IMR-90 (cell line): ENCODE measurements at regions not wholly inside any gene's neighbourhood (a gene's known extent, or its start where the extent isn't known, plus 50 kb on each side); places are given as distances from the start of the nearest gene placed in this dataset.

ENCODE experiments used
- ATAC-seq: fragments of 200-7000 bp; cut with Tn5 transposase; 2 replicates; pipeline ENCODE4 v1.9.1; 2020; ENCODE audit warnings: low read depth, mild to moderate bottlenecking, moderate library complexity
- BruUV-seq: library from RNA; stranded (reverse); fragments of 400-500 nt; replicated peaks from 2 replicates; lab custom pipeline; 2021; lab: Mats Ljungman, UMichigan
- CTCF ChIA-PET: fragments of 300-600 bp; formaldehyde crosslinking; extraction: SDS; loops from one replicate; lab custom pipeline; 2021; ENCODE audit warnings: antibody characterized with exemption; lab: Yijun Ruan, JAX
- POLR2A ChIA-PET: fragments of 300-600 bp; sonication (Branson Sonifier 250); formaldehyde crosslinking; loops from one replicate; lab custom pipeline; 2022; ENCODE audit warnings: antibody characterized with exemption; ENCODE audit not compliant: unreplicated experiment; lab: Charles Lee
- DNase-seq: peaks from one replicate; pipeline ENCODE4 v3.0.0; 2013
- H2AFZ ChIP-seq: replicated peaks from 2 replicates; pipeline ENCODE3; 2013; ENCODE audit warnings: low read length, mild to moderate bottlenecking; ENCODE audit not compliant: poor library complexity
- H2AK5ac ChIP-seq: 2 replicates; pipeline ENCODE4 v1.6.1; 2013; ENCODE audit warnings: low read depth, low read length, inconsistent platforms
- H2AK9ac ChIP-seq: replicated peaks from 2 replicates; pipeline ENCODE3; 2013; ENCODE audit warnings: mild to moderate bottlenecking, low read depth, low read length, moderate library complexity; ENCODE audit not compliant: poor library complexity
- H2BK120ac ChIP-seq: 2 replicates; pipeline ENCODE4 v1.6.1; 2013; ENCODE audit warnings: low read depth, low read length, inconsistent platforms
- H2BK15ac ChIP-seq: 3 replicates; pipeline ENCODE4 v1.6.1; 2013; ENCODE audit warnings: low read depth, low read length, inconsistent platforms
- H2BK20ac ChIP-seq: 2 replicates; pipeline ENCODE4 v1.6.1; 2013; ENCODE audit warnings: low read depth, mild to moderate bottlenecking, inconsistent platforms, low read length, moderate library complexity
- H2BK5ac ChIP-seq: 2 replicates; pipeline ENCODE4 v1.6.1; 2013; ENCODE audit warnings: mild to moderate bottlenecking, low read depth, low read length, inconsistent platforms; ENCODE audit not compliant: poor library complexity, severe bottlenecking
- H3K14ac ChIP-seq: replicated peaks from 2 replicates; pipeline ENCODE4 v1.6.1; 2013; ENCODE audit warnings: low read depth, low read length, inconsistent platforms
- H3K18ac ChIP-seq: 2 replicates; pipeline ENCODE4 v1.6.1; 2013; ENCODE audit warnings: low read depth, low read length, control low read depth
- H3K23ac ChIP-seq: 2 replicates; pipeline ENCODE4 v1.6.1; 2013; ENCODE audit warnings: low read depth, low read length, inconsistent platforms
- H3K27ac ChIP-seq: 2 replicates; pipeline ENCODE4 v1.5.1; 2013; ENCODE audit warnings: mild to moderate bottlenecking, control low read depth, low read length; ENCODE audit not compliant: insufficient read depth
- H3K27me3 ChIP-seq: 2 replicates; pipeline ENCODE4 v1.6.1; 2013; ENCODE audit warnings: low read length; ENCODE audit not compliant: control insufficient read depth, insufficient read depth
- H3K36me3 ChIP-seq: 2 replicates; pipeline ENCODE4 v1.6.1; 2013; ENCODE audit warnings: low read length, mixed read lengths; ENCODE audit not compliant: control insufficient read depth, insufficient read depth
- H3K4ac ChIP-seq: 2 replicates; pipeline ENCODE4 v1.6.1; 2013; ENCODE audit warnings: low read depth, low read length, inconsistent platforms
- H3K4me1 ChIP-seq: 2 replicates; pipeline ENCODE4 v1.6.1; 2013; ENCODE audit warnings: low read length, mixed read lengths; ENCODE audit not compliant: control insufficient read depth, insufficient read depth
- H3K4me2 ChIP-seq: 2 replicates; pipeline ENCODE4 v1.6.1; 2013; ENCODE audit warnings: low read depth, mild to moderate bottlenecking, control low read depth, low read length, moderate library complexity
- H3K4me3 ChIP-seq: 2 replicates; pipeline ENCODE4 v1.5.1; 2013; ENCODE audit warnings: low read depth, mild to moderate bottlenecking, control low read depth, low read length, moderate library complexity; ENCODE audit not compliant: insufficient read depth
- H3K56ac ChIP-seq: 2 replicates; pipeline ENCODE4 v1.6.1; 2013; ENCODE audit warnings: low read length, inconsistent platforms; ENCODE audit not compliant: insufficient read depth; ENCODE audit errors: extremely low read depth
- H3K79me1 ChIP-seq, 2 experiments: 2 replicates each; pipeline ENCODE4 v1.6.1; 2013; ENCODE audit warnings: low read length in 2 of 2, inconsistent platforms in 1 of 2, low read depth in 1 of 2
- H3K9ac ChIP-seq: 2 replicates; pipeline ENCODE4 v1.6.1; 2013; ENCODE audit warnings: low read depth, low read length, control low read depth
- H3K9me1 ChIP-seq: 2 replicates; pipeline ENCODE4 v1.6.1; 2013; ENCODE audit warnings: low read length, inconsistent platforms; ENCODE audit not compliant: insufficient read depth
- H3K9me3 ChIP-seq: 2 replicates; pipeline ENCODE4 v1.6.1; 2013; ENCODE audit warnings: low read length; ENCODE audit not compliant: control insufficient read depth, insufficient read depth
- H4K20me1 ChIP-seq: 2 replicates; pipeline ENCODE4 v1.6.1; 2013; ENCODE audit warnings: low read length, inconsistent platforms; ENCODE audit not compliant: insufficient read depth
- H4K5ac ChIP-seq: 2 replicates; pipeline ENCODE4 v1.6.1; 2013; ENCODE audit warnings: mild to moderate bottlenecking, low read depth, low read length, control low read depth
- H4K8ac ChIP-seq, 2 experiments: 2 replicates each; pipeline ENCODE4 v1.6.1; 2013; ENCODE audit warnings: low read depth in 2 of 2, low read length in 2 of 2, control low read depth in 1 of 2, inconsistent platforms in 1 of 2
- H4K91ac ChIP-seq: 2 replicates; pipeline ENCODE4 v1.6.1; 2013; ENCODE audit warnings: low read depth, low read length, inconsistent platforms; ENCODE audit not compliant: insufficient read depth
- BHLHE40 ChIP-seq: fragments of 150-350 bp; IDR thresholded peaks from 2 replicates; pipeline ENCODE4 v1.6.1; 2016; ENCODE audit warnings: mild to moderate bottlenecking, low read depth, low read length
- CEBPB ChIP-seq: IDR thresholded peaks from 2 replicates; pipeline ENCODE4 v1.6.1; 2012; ENCODE audit warnings: low read depth, low read length, improper control_type of control experiment
- CHD1 ChIP-seq: IDR thresholded peaks from 2 replicates; pipeline ENCODE4 v1.6.1; 2012; ENCODE audit warnings: low read depth, low read length, improper control_type of control experiment
- CTCF ChIP-seq: conservative IDR thresholded peaks from 2 replicates; pipeline ENCODE4 v1.5.1; 2012; ENCODE audit warnings: mild to moderate bottlenecking, low read depth, low read length, improper control_type of control experiment
- ELK1 ChIP-seq: fragments of 150-350 bp; IDR thresholded peaks from 2 replicates; pipeline ENCODE4 v1.6.1; 2016; ENCODE audit warnings: low read depth, mild to moderate bottlenecking, low read length, moderate library complexity, borderline replicate concordance
- FOS ChIP-seq: fragments of 150-350 bp; IDR thresholded peaks from 2 replicates; pipeline ENCODE4 v1.6.1; 2016; ENCODE audit warnings: low read depth, low read length
- MAFK ChIP-seq: IDR thresholded peaks from 2 replicates; pipeline ENCODE4 v1.6.1; 2012; ENCODE audit warnings: low read depth, low read length, improper control_type of control experiment
- MAZ ChIP-seq: IDR thresholded peaks from 2 replicates; pipeline ENCODE4 v1.6.1; 2012; ENCODE audit warnings: low read depth, mild to moderate bottlenecking, low read length, improper control_type of control experiment, moderate library complexity, borderline replicate concordance
- MXI1 ChIP-seq: IDR thresholded peaks from 2 replicates; pipeline ENCODE4 v1.6.1; 2012; ENCODE audit warnings: low read depth, mild to moderate bottlenecking, low read length, moderate library complexity, borderline replicate concordance
- NFE2L2 ChIP-seq: fragments of 150-350 bp; IDR thresholded peaks from 2 replicates; pipeline ENCODE4 v1.6.1; 2016; ENCODE audit warnings: low read depth, mild to moderate bottlenecking, low read length
- POLR2A ChIP-seq: IDR thresholded peaks from 2 replicates; pipeline ENCODE4 v1.6.1; 2012; ENCODE audit warnings: mild to moderate bottlenecking, low read depth, low read length
- RAD21 ChIP-seq: IDR thresholded peaks from 2 replicates; pipeline ENCODE4 v1.6.1; 2012; ENCODE audit warnings: low read length, improper control_type of control experiment
- RCOR1 ChIP-seq: IDR thresholded peaks from 2 replicates; pipeline ENCODE4 v1.6.1; 2012; ENCODE audit warnings: mild to moderate bottlenecking, low read length, improper control_type of control experiment; ENCODE audit not compliant: insufficient replicate concordance
- RFX5 ChIP-seq: IDR thresholded peaks from 2 replicates; pipeline ENCODE4 v1.8.0; 2012; ENCODE audit warnings: low read depth, mild to moderate bottlenecking, low read length, moderate library complexity
- SMC3 ChIP-seq: fragments of 150-350 bp; IDR thresholded peaks from 2 replicates; pipeline ENCODE4 v1.6.1; 2016; ENCODE audit warnings: low read depth, mild to moderate bottlenecking, antibody characterized with exemption, low read length, moderate library complexity
- USF2 ChIP-seq: fragments of 150-350 bp; IDR thresholded peaks from 2 replicates; pipeline ENCODE4 v1.6.1; 2017; ENCODE audit warnings: mild to moderate bottlenecking, antibody characterized with exemption, low read length, low read depth
- WGBS, 2 experiments: methylation state at CpG; one replicate each; pipeline versions ENCODE4 v1.1.5 to v1.1.7; 2013; ENCODE audit warnings: missing lambda C conversion rate in 2 of 2; ENCODE audit not compliant: insufficient read length in 1 of 2; ENCODE audit errors: extremely low coverage in 2 of 2; 5-methylcytosine and 5-hydroxymethylcytosine counted together
- dilution Hi-C: fragments of 300-500 bp; cut with HindIII; formaldehyde crosslinking; loops from one replicate; pipeline ENCODE4 v1.14.3; 2018; ENCODE audit warnings: low sequenced_read_pairs; ENCODE audit not compliant: unreplicated experiment
- in situ Hi-C: fragments of 300-500 bp; cut with MboI; formaldehyde crosslinking; loops from 3 replicates; pipeline ENCODE4 v1.14.3; 2019; ENCODE audit warnings: low sequenced_read_pairs, inconsistent platforms, mixed read lengths
- intact Hi-C: fragments of 100-400 bp; cut with micrococcal nuclease; formaldehyde crosslinking; loops from 2 replicates; pipeline ENCODE4 v1.10.0; 2022

- no peak overlapping the region for H3K18ac ChIP-seq
- no peaks in the 10 kb centered on the region for H3K27me3 ChIP-seq
- H2BK20ac ChIP-seq, result no peak overlapping the region
- BruUV-seq, result no TSS peak
- H3K36me3 ChIP-seq, result no peaks in the 10 kb centered on the region
- TF ChIP-seq MAFK, result no peak
- no peak for TF ChIP-seq CTCF
- no peak for TF ChIP-seq RFX5
- TF ChIP-seq CEBPB, result no peak
- no peak for TF ChIP-seq POLR2A
- TF ChIP-seq SMC3, result no peak
- no peak for TF ChIP-seq NFE2L2
- TF ChIP-seq RAD21, result no peak
- TF ChIP-seq ELK1, result no peak
- TF ChIP-seq USF2, result no peak
- TF ChIP-seq MAZ, result no peak
- TF ChIP-seq RCOR1, result no peak
- TF ChIP-seq FOS, result no peak
- no peak for TF ChIP-seq CHD1
- TF ChIP-seq MXI1, result no peak
- no peak for TF ChIP-seq BHLHE40
- H3K9ac ChIP-seq, result no peak overlapping the region
- H3K56ac ChIP-seq, result no peak overlapping the region
- no peaks in the 10 kb centered on the region for H3K4me1 ChIP-seq
- H3K9me1 ChIP-seq, result no peaks in the 10 kb centered on the region
- dilution Hi-C loops, result no loop called here
- H3K4me2 ChIP-seq, result no peak overlapping the region
- H2BK15ac ChIP-seq, result no peak overlapping the region
- H4K8ac ChIP-seq, result no peak overlapping the region
- intact Hi-C loops, result no loop called here
- no peak overlapping the region for H2AK5ac ChIP-seq
- H4K20me1 ChIP-seq, result no peaks in the 10 kb centered on the region
- 60% methylated on average over 1 of the region's 2 CpGs; no CpG with 5 or more reads in 1 of the 2 experiments for WGBS, 2 experiments
- H2AK9ac ChIP-seq, result no peak overlapping the region
- POLR2A ChIA-PET, result no interaction called here
- ATAC-seq (no peak), DNase-seq (no peak)
- H3K14ac ChIP-seq, result no peak overlapping the region
- in situ Hi-C loops, result no loop called here
- H2AFZ ChIP-seq, result no peak overlapping the region
- no peak overlapping the region for H2BK120ac ChIP-seq
- CTCF ChIA-PET, result no interaction called here
- H4K91ac ChIP-seq, result no peak overlapping the region
- H3K4me3 ChIP-seq, result no peak overlapping the region
- no peak overlapping the region for H4K5ac ChIP-seq
- no peaks in the 10 kb centered on the region for H3K9me3 ChIP-seq
- no peak overlapping the region for H2BK5ac ChIP-seq
- no peaks in the 10 kb centered on the region for H3K79me1 ChIP-seq
- no peak overlapping the region for H3K23ac ChIP-seq
- no peak overlapping the region for H3K4ac ChIP-seq
- no peak overlapping the region for H3K27ac ChIP-seq
Observed at GRCh38 chr4:132513491-132513890, 635.6 kb upstream of the PCDH10 start.
